SIG-M5 (cell line): ENCODE measurements at regions not wholly inside any gene's neighbourhood (a gene's known extent, or its start where the extent isn't known, plus 50 kb on each side); places are given as distances from the start of the nearest gene placed in this dataset.

ENCODE experiments used
- DNase-seq: peaks from one replicate; lab custom pipeline; 2025; lab: John Stamatoyannopoulos, UW

DNA sequence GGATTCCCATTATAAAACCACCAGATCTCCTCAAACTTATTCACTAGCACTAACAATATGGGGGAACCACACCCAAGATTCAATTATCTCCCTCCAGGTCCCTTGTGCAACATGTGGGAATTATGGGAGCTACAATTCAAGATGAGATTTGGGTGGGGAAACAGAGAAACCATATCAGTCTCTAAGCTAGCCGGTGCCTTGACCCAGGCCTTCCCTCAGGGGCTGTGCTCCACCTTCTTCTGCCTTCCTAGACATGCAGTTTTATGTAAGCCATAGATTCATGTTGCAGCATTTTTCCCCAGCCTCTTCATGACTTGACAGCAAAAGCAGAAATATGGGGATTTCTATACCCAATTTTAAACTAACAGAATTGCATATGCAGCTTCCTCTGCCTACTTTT lies 559.2 kb downstream of the TNS1 start:
- no peak for DNase-seq

DNA sequence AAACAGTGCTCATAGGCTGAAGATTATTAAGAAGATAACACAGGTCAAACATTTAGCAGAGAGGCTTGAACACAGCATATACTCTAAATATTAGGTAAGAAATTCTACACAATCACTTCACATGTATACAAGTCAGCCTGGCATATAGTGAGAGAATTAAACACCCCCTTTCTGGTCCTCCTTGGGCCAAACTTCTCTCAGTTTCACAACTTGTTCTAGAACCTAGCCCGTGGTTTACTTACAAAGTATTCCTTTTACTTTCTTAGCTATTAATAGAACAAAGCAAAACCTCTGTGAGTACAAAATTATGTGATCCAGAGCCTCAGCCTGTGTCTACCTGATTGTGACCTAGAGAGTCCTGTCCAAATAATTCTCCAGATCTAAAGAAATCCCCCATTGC lies 562.8 kb downstream of the TNS1 start:
- DNase-seq, result no peak

DNA sequence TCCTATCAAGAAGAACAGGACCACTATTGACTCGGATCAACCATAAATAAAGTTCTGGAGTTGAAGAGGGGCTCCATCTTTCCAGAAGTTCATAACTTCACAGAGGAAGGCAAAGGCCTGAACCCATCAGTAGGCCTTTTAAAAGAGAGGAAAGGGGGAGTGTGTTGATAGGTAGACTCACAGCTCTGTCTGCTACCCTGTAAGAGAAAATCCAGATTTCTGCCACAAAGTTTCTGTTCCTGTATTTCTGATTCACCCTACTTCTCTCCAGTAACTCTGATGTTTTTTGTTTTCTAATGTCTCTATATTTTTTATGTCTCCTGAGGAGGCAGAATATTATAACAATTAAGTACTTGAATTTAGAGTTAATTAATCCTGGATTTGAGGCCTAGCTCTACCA lies 564.0 kb downstream of the TNS1 start:
- no peak for DNase-seq

DNA sequence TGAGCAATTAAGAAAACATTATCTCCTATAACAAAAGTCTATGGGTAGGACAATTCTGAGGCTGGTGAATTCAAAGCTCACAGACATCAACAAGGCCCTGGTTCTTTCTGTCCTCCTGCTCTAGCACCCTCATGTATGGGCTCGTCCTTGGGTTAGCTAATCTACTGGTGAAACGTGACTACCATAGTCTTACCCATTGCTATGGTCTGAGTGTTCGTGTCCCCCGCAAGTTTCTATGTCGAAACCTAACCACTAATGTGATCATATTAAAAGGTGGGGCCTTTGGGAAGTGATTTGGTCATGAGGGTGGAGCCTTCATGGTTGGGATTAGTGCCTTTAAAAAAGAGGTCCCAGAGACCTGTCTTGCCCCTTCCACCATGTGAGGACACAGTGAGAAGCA lies 564.7 kb downstream of the TNS1 start:
- DNase-seq, result no peak

DNA sequence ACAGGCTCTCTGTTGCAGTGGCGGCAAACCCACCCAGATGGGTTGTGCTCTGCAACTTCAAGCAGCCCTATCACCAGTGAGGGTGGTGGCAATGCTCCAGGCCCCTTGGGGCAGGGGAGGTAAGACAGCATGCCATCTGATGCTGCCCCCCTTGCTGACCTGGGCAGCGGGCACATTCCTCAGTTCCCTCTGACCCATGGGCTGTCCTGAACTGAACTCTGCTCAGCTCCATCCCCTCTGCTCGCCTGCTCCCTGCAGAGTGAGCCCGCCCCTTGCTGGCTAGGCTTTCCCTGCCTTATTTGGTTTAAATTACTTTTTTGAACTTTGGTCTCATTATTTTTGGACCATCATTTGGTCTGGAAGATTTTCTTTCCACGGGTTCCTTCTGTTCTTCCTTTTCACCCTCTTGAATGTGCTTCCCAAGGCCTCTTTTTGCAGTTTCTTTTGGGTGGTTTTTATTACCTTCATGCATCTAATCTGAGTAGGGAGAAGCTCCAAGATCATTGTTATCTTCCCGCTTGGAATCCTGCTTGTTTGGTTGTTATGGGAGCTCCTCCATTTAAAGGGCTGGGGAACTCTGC lies 565.4 kb downstream of the TNS1 start:
- no peak for DNase-seq

DNA sequence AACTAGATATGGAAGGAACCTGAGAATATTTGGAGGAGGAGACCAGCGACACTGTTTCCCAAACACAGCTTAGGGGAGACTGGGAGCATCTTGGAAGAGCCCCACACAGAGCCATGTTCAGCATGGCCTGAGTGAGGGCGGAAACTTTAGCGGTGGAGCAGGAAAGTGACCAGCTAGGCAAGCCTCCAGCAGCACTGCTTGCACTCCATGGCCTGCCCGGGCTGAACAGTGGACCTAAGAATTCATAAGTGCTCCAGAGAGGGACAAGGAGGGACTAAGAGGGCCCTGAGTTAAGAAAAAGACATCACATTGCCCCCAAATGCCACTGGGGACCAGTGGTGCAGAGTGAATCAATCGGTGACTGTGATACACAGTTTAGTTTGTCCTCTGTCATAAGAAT lies 566.4 kb downstream of the TNS1 start:
- DNase-seq, result no peak

DNA sequence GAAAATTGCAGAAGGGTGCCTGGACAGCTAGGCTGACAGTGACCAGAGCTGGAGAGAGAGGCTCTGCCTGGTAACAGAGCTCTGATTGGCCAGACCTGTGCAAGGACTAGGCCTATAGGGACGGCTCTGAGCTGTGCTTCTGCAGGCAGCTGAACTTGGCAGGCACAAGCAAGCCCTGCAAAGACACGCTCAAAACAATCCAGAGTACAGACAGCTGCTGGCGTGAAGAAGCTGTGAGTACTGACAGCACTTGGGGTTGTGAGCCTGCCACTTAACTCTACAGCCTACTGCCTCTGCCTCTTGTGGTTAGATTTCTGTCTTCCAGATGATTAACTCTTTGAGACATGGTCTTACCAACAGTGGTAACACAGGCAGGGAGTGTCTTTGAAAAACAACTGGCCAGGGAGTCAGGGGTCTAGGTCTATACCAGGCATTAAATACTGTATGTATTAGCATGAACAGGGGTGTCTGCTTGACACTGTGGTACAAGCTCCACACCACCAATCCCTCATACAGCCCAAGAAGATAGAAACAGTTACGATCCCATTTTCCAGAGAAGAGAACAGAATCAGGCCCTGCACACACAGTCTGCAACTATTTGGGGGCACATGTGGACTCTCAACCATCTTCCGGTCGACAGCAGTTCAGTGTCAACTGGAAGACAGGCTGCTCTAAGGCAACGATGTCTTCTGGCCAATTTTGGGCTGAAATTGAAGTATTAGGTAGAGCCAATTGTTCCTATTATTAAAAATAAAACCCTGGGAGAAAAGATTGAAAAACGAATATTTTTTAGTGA lies 568.4 kb downstream of the TNS1 start:
- no peak for DNase-seq

DNA sequence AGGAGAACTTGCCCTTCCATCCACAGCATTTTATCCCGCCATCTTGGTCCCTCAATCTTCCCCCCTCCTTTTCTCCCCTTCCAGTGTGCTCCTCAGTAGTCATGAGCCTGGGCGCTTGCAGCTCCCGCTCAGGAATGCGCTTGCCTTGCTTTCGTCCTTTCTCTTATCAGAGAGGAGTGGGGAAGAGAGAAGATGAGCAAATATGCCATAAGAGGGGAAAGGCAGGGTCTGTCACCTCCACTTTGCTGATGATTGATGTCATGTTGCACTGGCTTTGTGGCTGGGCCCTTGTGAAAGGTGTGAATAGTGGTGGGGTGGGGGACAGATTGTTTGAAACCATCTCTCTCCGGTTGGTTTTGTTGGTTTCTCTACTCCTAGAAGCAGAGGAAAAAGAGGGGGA lies 569.3 kb downstream of the TNS1 start:
- DNase-seq, result no peak

DNA sequence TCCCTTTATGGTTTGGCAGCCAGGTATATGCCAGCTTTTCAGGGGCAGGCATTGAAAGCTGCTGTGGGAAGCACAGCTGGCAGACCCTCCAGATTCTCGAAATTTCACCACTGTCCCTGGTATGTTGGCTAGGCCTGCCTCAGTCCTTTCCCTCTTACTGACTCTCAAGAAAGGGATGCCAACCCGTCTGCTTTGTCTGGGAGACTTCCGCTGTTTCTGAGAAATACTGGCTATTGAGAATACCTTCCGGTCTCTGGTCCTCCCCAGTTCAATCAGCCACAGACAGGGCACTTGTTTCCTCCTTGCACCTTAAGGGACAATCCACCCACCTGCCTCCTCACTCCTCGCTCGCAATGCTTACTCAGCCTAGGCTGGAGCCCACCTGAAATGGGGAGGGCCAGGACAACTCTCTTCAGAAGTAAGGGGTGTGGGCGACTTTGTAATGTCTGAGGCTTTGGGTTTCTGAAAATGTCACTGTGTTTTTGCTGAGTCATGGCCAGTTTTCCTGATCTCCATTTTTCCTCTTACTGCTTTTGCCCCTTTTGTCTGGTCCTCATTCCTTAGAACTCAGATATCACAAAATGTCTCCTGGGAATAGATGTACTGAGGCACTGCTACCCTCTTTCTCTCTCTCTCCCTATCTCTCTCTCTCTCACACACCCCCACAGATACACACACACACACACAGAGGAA lies 571.1 kb downstream of the TNS1 start:
- DNase-seq, result no peak

DNA sequence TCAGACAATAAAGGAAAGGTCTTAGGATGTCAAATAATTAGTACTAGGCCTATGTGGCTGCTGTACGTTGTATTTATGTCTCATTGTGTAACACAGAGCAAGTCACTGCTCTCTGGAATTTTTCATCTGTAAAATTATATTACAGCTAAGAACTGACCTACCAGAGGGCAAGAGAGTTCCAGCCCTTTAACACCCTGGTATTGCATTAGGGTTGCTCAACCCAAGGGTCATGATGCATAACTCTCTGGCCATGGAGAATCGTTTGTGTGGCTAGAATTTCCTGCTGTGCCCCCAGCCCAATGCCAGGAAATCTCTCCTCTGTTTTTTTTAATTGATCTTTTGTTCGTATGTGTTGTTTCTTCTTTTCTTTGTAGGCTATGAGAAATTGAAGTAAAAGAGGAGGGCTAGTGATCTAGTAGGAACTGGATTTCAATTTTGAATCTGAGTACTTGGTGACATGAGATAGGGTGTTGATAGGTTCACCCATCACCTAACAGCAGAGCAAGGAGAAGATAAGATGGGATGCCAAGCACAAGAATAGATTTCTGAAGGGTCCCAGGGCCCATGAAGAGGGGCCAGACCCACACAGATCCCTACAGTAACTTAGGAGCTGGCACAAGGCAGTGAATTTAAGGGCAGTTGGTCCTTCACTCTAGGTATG lies 571.2 kb upstream of the TNP1 start:
- no peak for DNase-seq

DNA sequence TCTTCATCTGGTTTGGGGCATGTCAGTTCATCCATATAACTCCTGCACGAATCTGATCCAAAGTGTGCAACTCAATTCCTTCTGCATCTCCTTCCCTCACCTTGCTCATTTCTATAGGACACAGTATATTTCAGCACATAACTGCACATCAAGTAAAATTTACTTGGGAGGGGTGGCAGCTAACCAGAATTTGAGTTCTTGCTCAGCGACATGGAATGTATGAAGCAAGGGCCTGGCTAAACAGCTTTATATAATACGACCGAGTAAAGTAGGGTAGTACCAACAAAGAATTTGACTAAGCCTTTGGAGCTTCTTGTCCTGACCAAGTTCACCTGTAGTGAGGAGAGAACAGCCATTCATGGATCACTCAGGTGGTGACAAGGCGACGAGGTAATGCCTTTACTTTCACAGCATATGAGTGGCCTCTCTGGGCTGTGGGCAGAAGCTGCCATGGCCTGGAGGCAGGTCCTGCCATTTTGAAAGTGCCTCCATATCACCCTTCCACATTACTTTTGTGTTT lies 570.2 kb upstream of the TNP1 start:
- DNase-seq, result no peak

DNA sequence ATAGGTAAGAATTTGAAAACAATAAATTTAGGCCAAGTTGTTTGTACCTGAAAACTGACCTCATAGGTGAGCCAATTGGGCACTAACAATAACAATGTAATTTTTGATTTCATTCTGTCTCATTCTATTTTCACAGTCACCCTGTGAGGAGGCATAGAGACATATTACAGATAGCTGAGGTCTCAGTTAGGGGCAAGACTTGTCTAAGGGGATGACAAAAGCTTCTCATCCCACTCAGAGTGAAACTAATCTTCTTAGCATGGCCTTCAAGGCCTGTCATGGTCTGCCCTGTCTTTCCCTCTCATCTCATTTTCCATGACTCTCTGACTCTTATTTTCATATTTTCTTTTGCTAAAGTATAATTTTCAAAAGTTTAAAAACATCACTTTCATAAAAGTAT lies 562.0 kb upstream of the TNP1 start:
- no peak for DNase-seq

DNA sequence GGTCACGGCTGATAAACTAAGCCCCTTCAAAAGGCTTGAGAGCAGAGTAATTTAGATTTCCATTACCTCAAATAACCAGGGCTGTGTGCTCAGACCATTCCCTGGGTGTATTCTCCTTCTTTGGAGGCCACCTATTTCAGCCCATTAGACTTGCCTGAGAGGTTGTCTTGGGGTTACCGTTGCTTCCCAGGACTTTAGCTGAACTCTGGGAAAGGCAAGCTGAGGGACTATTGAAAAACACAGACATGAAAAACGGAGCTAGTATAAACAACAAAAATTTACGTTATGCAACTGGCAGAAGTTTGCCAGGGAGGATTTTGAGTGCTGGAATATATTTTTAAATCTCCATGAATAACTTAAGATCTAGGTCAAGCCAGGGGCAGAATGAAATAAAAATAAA lies 561.0 kb upstream of the TNP1 start:
- DNase-seq, result no peak

DNA sequence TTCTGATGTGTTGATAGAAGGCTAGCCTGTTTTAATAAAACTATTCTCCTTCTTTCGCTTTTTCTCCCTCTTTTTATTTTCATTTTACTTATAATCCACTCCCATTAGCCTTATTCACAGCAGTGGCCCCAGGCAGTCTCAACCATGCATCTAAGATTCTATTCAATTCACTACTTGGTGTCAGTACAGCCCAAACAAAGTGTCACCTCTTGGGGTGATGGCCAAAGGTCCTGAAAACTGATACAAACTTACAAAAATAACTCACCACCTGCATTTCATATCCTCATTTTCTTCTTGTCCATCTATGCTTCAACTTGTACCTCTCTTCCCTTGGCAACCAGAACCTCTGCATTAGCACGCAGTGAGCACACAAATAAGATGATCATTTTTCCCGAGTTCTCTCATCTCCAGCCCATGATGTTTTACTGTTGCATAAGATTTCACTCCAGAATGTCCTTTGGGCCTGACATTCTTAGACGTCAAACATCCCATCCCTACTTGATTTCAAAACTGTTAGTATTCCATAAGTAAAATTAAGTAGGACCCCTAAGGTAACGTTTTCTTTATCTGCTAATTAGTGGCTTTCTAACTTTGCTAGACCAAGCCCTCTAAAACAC lies 559.3 kb upstream of the TNP1 start:
- DNase-seq, result no peak

DNA sequence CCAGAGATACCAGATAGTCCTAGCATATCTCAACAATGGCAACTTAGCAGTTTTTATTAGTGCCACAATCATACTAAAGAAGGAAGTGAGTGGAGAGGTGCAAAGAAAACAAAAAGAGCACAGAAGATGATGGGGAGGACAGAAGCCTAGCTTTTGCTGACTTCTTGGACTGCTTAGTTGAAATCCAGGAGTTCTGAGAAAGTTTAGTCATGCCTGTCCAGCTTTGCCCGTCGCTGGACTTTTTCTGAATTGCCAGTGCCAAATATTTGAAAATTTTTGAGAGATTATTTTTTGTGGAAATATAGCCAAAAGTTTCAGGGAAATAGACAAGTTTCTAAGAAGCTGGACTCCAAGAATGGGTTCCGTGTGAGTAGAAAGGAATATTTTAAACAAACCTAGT lies 558.7 kb upstream of the TNP1 start:
- no peak for DNase-seq

DNA sequence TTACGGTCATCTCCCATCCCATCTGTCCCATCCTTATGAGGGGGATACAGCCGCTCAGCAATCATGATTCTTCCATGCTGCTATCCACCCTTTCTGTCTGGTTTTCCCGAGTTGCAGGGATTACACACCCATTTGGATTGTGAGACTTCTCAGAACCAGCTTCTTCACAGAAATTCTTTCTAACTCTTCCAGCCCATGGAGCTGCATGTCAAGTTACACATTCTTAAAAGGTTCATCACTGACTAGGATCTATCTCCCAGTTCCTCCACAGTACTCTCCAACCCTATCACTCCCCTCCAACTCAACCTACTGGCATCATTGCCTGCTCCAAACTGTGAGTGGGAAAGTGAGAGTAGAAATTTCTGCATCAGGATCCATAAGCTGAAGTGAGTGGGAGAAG lies 558.2 kb upstream of the TNP1 start:
- DNase-seq, result no peak

DNA sequence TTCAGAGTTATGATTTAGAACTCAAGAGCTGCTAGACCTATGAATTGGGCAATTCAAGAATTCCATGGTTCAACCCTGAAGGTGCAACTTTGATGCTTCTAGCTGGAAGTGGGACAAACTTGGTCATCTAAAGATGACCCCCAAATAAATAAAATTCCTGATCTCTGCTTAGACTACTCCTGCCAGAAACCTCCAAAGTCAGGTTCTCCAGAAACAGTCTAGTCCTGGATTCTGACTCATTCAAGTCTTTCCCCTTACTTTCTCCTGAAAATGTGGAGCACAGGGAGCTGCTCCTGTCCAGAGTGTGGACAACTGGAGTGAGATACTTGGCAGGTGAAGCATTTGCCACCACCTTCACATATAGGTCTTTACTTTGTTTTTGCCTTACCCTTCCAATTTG lies 557.7 kb upstream of the TNP1 start:
- no peak for DNase-seq

DNA sequence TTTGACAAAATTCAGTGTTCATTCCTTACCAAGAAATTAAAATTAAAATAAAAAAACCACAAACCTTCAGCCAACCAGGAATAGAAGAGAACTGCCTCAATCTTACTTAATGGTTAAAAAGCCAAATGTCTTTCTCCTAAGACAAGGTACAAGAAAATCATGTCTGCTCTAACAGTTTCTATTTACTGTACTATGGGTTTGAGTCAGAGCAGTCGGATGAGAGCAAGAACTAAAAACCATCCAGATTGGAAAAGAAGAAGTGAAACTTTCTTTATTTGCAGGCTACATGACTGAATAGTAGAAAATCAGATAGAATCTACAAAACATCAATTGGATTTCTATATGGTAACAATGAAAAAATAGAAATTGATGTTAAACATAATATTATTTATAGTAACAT lies 555.5 kb upstream of the TNP1 start:
- DNase-seq, result no peak

DNA sequence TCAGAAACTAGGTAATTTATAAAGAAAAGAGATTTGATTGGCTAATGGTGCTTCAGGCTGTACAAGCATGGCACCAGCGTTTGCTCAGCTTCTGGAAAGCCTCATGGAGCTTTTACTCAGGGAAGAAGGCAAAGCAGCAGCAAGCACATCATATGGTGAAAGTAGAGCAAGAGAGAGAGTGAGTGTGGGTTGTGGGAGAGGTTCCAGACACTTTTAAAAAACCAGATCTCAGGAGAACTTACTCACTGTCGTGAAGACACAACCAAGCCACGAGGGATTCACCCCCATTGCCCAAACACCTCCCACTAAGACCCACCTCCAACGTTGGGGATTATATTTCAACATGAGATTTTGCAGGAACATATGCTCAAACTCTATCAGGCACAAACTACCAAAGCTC lies 554.6 kb upstream of the TNP1 start:
- DNase-seq, result no peak

DNA sequence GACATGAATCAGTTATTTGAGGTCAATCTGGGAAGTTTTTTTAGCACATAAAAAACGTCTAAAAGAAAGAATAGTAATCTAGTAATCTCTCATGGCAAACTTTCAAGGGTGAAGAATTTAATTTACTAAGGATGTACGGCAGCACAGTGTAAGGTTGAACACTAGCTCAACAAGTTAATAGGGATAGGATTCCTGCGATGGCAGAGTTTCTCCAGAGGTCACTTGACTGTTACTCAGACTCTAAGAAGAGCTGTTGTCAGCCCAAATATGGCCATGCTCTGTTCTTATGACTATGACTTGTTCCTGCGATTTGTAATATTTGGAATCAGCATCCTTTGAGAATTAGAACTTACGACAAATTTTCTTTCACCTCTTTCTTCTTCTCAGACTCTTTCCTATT lies 553.3 kb upstream of the TNP1 start:
- no peak for DNase-seq

DNA sequence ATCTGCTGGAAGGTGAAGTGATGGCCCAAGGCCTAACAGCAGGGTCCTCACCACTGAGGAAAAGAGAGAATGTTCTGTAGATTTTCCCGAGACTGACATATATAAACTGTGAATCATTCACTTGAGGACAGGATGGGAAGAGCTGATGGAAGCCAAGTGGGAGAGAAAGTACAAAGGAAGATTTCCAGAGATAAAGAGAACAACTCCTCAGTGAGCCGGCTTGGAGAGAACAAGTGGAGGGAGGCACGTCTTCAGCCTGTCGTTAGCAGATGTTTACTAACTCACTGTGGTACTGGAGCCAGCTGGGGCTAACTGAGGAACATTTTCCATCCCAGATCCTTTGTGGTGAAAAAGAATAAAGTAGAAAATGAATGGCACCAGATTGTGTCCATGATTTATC lies 552.9 kb upstream of the TNP1 start:
- DNase-seq, result no peak

DNA sequence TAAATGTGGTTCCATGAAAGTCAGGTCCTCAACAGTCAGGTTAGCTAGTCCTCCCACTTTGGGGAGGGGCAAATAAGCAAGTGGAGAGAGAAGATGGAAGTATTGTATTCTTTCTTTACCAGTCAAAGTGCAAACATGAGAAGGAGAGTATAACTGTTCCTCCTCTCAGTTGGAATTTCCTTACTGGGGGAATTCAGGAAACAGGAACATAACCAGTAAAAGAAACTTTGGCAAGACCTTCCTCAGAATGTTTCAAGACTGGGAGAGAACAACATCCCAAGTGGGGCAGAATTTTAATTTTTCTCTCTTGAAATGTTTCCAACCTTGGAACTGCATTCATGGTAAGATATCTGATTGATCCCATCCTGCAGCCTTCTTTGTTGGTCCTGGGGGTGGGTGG lies 552.4 kb upstream of the TNP1 start:
- DNase-seq, result no peak

DNA sequence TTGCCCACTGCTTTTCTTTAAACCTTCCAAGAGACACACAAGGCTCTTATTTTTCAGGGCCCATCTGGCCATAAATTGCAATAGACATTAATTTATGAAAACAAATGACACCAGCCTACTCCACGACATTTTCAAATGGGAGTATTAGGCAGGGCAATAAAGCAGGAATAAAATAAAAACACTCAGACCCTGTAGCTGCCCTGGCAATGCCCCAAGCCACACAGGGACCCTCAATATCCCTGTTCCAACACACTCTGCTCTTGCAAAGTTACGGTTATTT lies 550.8 kb upstream of the TNP1 start:
- DNase-seq, result no peak
